IPS DF 4.7 (cell line): ENCODE measurements at regions not wholly inside any gene's neighbourhood (a gene's known extent, or its start where the extent isn't known, plus 50 kb on each side); places are given as distances from the start of the nearest gene placed in this dataset.
"Not testable (repeated sequence)": the region's sequence is repeated elsewhere in the genome, so short reads cannot be mapped to it uniquely, and the experiment has no call there.

Experiments used
- DNase-seq: peaks from one replicate; pipeline ENCODE4 v3.0.0-alpha.2; 2013; ENCODE audit warnings: low spot score; ENCODE audit errors: extremely low read depth

GRCh38 chr2:60251247-60251646 is 302.2 kb downstream of the BCL11A start:
- DNase-seq = no peak

- DNase-seq = no peak
These were observed 303.6 kb downstream of the BCL11A start for GRCh38 chr2:60249879-60250278.

- DNase-seq = no peak
These were observed 306.0 kb downstream of the BCL11A start for GRCh38 chr2:60247471-60247870.

GRCh38 chr2:60246583-60246982 is 306.9 kb downstream of the BCL11A start:
- DNase-seq = no peak

- no peak for DNase-seq
These were observed 319.0 kb downstream of the BCL11A start for GRCh38 chr2:60234274-60234986.

- no peak for DNase-seq
These were observed 322.9 kb downstream of the BCL11A start for GRCh38 chr2:60230596-60230995.

GRCh38 chr2:60230037-60230436 is 323.4 kb downstream of the BCL11A start:
- DNase-seq = no peak

- no peak for DNase-seq
These were observed 326.5 kb downstream of the BCL11A start for GRCh38 chr2:60226943-60227342.

DNA sequence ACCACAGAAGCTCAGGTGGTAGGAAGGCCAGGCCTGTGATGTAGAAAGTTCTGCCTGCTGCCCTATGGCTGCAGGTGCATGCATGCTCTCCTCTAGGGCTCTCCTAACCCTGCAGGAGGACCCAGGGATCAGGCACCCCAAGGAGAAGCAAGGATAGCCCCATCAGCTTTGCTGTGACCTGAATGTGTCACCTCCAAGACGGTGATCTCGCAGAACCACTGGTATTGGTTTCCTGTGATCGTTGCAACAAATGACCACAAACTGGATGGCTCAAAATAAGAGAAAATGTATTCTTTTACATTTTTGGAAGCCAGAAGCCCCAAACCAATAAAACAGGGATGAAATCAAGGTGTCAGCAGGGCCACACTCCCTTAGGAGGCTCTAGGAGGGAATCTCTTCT is 327.3 kb downstream of the BCL11A start:
- no peak for DNase-seq

- DNase-seq = no peak
These were observed 329.6 kb downstream of the BCL11A start for GRCh38 chr2:60223859-60224258.

DNA sequence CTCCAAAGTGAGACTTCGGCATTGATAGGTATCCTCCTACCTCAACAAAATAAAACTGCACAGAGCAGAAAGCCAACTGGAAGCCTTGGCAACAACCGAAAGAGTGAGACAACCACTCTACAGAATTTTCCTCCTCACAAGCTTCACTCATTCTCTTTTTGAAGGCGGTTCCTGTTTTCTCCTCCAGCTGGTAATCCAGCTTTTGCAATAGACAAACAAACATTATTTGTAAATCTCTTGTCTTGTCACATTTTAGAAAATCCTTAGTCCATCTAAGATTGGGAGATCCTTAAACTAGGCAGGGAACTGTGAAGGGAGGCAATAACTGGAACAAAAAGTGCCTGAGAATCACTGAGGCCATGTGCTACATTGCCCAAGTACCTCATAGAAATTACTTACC is 332.4 kb downstream of the BCL11A start:
- DNase-seq = no peak

GRCh38 chr2:60219536-60219935 is 333.9 kb downstream of the BCL11A start:
- DNase-seq = no peak

- no peak for DNase-seq
These were observed 336.9 kb downstream of the BCL11A start for GRCh38 chr2:60216452-60216995.

GRCh38 chr2:60215386-60215901 is 338.0 kb downstream of the BCL11A start:
- no peak for DNase-seq

- no peak for DNase-seq
These were observed 338.9 kb downstream of the BCL11A start for GRCh38 chr2:60214626-60214875.

DNA sequence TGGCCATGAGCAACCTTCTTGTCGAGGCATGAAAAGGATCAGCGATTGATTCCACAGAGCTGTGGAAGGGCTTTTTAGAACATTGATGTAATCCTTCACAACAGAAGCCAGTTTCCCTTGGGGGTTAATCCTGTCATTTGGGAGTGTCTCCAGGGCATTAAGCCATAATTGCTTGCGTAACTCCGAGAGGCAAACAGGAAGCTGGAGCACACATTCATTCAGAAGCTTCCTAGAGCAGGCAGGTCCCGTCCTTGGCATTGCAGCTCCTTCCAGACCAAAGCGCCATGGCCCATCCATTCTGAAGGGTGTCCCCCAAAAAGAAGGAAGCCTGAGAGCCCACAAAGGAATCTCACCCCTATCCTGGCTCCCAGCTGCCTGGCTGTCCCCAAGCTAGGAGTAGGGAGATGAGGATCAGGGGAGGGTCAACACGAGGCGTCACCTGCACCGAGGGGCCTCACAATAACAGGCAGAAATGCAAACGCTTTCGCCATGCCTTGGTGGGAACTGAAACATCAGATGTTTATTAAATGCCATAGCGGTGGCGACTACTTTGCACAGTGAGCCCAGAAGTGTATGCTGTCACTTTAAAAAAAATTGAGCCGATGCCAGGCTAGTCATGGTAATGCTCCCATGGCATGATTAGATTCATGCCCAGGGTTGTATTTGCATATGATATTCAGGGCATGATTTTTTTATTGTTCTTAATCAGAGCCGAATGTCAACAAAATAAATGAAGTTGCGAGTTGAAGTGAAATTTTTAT is 339.4 kb downstream of the BCL11A start:
- no peak for DNase-seq

DNA sequence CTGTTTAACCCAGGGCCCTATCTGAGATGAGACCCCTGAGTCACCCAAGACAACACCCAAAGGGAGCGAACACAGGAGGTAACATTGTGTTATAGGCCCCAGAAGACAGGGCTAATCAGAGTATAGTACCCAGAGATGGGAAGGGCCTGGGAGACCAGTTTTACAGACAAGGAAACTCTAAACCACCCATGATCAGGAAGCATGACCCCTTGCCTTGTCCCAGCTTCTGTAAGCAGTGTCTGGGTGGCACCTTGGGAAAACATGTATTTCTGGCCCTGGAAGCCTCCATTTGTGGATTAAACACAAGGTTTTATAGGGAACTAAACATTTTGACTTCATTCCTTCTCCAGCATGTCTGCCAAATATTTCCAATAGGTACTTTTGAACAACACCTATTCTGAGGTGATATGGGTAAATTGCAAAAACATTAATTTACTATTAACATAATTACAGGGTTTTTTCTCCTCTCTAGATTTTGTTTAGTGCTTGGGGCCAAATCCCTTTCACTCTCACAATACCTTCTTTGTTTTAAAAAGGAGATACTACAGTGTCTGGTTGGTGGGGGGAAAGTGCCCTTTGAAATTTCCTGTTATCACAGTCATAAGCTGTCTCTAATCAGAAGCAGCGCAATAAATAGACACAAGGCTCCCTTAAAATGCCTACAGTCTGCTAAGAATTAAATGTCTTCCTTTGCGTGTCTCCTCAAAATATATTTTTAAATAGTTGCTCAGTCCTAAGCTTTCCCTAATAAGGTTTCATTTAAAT is 341.1 kb downstream of the BCL11A start:
- no peak for DNase-seq

DNA sequence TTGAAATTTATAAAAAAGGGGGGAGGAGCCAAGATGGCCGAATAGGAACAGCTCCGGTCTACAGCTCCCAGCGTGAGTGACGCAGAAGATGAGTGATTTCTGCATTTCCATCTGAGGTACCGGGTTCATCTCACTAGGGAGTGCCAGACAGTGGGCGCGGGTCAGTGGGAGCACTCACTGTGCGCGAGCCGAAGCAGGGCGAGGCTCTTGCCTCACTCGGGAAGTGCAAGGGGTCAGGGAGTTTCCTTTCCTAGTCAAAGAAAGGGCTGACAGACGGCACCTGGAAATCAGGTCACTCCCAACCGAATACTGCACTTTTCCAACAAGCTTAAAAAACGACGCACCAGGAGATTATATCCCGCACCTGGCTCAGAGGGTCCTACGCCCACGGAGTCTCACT is 364.4 kb downstream of the BCL11A start:
- DNase-seq = not testable (repeated sequence)

GRCh38 chr2:60175290-60175689 is 378.2 kb downstream of the BCL11A start:
- no peak for DNase-seq

DNA sequence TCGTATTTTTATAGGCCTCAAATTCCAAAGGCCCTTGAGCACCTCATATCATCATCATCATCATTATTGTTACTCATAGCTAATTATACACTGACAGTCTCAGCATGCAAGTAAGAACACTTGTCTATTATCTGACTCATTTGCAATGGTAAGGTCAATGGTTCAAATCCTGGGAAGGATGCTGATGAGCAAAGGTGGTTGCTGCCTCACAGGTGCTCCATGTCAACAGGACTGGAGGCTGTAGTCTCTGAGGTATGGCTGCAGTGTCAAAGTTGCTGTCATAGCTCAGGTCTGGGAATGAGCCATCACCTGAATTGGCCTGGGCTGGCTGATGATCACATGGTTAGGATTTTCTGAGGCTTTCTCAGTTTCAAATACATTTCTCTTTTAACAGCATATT is 379.3 kb downstream of the BCL11A start:
- no peak for DNase-seq

DNA sequence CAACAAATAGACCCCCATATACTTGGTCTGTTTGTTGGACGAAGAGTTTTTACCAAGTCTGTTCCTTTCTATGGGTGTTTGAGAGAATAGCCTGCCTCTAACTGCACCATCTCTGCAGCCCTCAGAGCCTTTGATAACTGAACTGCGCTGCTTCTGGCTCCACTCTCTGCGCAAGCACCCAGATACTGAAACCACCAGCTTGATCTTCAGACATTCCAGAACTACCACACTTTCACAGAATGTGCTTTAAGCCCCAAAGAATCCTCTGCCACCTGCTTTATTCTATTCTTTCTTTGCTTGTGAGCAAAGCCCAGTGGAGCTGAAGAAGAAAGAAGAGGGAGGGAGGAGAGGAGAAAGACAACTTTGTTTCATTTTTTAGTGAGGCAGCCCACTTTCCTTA is 380.7 kb downstream of the BCL11A start:
- no peak for DNase-seq

DNA sequence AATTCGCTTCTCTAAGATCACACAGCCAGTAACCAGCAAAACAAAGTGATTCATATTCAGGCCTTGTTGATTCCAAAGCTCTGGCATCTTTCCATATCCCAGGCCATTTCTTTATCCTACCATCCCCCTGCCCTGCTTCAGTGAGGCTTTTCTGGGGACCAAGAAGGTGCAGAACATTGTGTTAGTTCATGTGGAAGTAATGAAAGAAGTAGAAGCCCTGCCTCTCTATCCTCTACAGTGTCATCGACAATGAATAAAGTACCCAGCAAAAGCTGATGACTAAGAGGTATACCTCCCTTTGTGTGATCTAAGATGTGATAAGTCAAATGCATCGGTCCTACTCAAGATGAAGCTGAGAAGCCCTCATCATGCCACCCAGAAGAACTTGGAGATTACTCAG is 383.2 kb downstream of the BCL11A start:
- DNase-seq = no peak
